ENCODE measurements at regions not wholly inside any gene's neighbourhood (a gene's known extent, or its start where the extent isn't known, plus 50 kb on each side); places are given as distances from the start of the nearest gene placed in this dataset.
"Not testable (repeated sequence)": the region's sequence is repeated elsewhere in the genome, so short reads cannot be mapped to it uniquely, and the experiment has no call there.

DNA sequence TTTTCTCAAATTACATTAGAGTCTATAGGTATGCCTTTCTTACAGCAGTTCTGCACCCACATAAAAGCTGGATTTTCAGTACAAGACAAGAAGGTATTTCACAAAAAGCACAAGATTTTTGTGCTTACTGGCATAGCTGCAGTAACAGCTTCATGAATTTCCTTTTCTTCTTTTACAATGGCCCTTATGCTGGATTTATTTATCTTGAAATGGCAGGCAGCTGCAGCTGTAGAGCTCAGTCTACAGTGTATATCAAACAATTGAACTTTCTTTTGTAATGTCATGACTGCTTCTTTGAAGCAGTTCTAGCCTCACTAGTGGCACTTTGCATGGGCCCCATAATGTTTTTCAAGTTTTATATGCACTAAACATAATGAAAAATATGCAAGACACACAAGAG lies 510.2 kb downstream of the KCNT2 start:
- ATAC-seq (no peak), DNase-seq (no peak)
- intact Hi-C loops (cut with DNase I) = no loop called here

DNA sequence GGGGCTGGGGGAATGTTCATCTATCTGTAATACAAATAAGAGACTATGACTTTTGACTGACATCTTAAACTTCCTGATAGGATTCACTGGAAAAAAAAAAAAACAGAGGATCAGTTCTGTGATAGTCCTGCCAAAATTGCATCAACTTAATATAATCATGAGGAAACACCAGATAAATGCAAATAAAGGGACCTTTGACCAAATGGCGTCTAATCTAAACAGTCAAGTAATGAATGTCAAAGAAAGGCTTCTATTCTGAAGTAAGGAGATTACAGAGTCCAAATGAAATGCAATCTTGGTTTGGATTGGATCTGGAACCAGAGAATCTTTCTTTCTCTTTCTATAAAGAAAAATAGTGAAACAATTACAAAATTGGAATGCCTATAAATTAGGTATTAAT lies 513.4 kb downstream of the KCNT2 start:
- DNase-seq (no peak), ATAC-seq (no peak)
- intact Hi-C loops (cut with DNase I) = no loop called here

- ATAC-seq (no peak), DNase-seq (no peak)
- intact Hi-C loops (cut with DNase I) = no loop called here
Observed at GRCh38 chr1:196091397-196092135, 516.7 kb downstream of the KCNT2 start.

- intact Hi-C loops (cut with DNase I) = no loop called here
- no peak for ATAC-seq
Observed at GRCh38 chr1:196090226-196090625, 518.0 kb downstream of the KCNT2 start.

GRCh38 chr1:196088541-196088940 lies 519.7 kb downstream of the KCNT2 start:
- DNase-seq = no peak
- intact Hi-C loops (cut with DNase I) = no loop called here
- no peak for ATAC-seq

More at GRCh38 chr1:196090226-196090625, 518.0 kb downstream of the KCNT2 start:
- DNase-seq = no peak

DNA sequence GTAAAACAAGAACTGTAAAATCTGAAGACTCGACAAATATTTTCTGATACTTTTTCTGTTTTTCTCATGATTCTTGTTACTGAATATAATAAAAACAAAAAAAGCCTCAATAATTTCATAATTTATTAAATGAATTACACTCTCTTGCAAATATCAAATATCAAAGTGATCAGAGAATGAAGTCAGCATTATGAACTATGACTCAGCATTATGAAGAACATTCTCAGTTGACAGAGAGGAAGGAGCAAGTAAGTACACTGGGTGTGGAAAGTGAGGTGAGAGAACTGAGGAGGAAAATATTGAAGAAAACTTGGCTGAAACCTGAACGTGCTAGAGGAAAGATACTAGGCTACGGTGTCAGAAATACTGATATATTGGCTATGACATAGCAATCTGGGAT lies 529.5 kb downstream of the KCNT2 start:
- intact Hi-C loops (cut with DNase I) = no loop called here
- no peak for ATAC-seq
- DNase-seq = no peak

- intact Hi-C loops (cut with DNase I) = no loop called here
- DNase-seq = no peak
- ATAC-seq = no peak
Observed at GRCh38 chr1:196075621-196076020, 532.6 kb downstream of the KCNT2 start.

GRCh38 chr1:196074182-196074581 lies 534.1 kb downstream of the KCNT2 start:
- no peak for ATAC-seq
- intact Hi-C loops (cut with DNase I) = no loop called here
- DNase-seq = no peak

DNA sequence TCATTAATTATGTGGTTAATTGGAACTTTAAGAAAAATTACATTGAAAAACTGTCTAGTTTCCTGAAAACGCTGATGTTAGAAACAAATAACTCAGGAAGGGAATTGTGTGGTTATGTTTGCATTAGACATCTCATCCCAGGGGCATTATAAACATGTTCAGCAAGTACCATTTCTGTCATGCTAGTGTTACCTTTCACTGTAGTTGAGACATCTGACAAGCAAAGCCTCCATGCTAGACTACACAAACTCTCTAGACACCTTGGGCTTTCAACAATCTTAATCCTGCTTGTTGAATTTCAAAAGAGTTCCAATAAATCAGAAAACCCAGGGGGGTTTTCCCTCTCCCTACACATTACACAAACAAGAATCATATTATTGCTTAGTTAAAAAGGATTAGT lies 536.8 kb downstream of the KCNT2 start:
- DNase-seq = no peak
- intact Hi-C loops (cut with DNase I) = no loop called here
- ATAC-seq = no peak

GRCh38 chr1:196070940-196071339 lies 537.3 kb downstream of the KCNT2 start:
- DNase-seq = no peak
- no peak for ATAC-seq

DNA sequence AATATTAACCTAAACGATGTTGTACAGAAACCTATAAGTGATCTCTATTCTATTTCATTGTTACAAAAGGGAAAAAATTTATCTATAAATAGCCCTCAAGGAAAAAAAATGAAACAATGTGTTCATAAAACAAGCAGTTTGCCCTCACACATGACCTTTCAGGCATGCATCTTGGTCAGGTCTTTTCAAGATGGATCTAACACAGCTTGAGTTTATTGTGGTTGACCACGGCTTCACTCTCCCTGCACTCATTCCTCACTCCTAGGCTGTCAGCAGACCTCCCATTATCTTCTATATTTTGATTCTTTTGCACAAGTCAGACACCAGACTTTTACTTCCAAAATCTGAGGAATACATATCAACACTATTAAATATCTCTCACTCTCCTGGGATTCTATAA lies 544.3 kb downstream of the KCNT2 start:
- intact Hi-C loops (cut with DNase I) = no loop called here
- DNase-seq (no peak), ATAC-seq (no peak)

More at GRCh38 chr1:196070940-196071339, 537.3 kb downstream of the KCNT2 start:
- intact Hi-C loops (cut with DNase I) = no loop called here

DNA sequence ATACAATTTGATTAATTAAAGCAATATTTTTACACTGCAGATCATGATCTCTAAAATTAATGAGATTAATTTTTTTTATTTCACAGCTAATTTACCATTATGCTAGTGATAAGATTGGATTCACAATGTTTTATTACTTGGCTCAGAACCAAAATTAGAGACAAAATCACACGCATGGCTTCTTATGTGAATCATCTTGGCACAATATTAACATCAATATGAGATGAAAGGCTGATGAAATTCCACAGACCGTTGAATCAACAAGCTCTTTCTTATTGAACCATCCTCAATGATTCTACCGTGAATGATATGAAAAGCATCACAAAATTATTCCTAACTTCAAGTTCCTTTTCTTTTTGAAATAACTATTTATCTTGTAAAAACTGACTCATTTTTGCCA lies 544.9 kb downstream of the KCNT2 start:
- DNase-seq = no peak
- ATAC-seq = no peak
- intact Hi-C loops (cut with DNase I) = no loop called here

DNA sequence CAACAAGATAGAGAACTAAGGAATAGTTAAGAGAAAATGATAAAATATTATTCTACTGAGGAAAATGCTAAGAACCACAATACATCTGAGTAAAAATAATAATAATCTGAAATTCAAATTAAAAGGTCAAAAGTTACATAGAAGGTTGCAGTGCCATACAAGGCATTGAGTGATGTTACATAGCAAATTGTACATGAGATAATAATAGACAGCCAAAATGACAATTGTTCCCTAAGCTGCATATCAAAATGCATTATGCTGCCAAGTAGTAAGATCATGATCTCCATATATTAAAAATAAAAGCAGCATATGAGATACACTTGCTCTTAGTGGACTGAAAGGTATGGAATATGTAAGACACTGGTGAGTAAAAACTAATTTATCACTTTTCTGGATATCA lies 547.7 kb downstream of the KCNT2 start:
- no peak for DNase-seq
- ATAC-seq = no peak
- intact Hi-C loops (cut with DNase I) = no loop called here

DNA sequence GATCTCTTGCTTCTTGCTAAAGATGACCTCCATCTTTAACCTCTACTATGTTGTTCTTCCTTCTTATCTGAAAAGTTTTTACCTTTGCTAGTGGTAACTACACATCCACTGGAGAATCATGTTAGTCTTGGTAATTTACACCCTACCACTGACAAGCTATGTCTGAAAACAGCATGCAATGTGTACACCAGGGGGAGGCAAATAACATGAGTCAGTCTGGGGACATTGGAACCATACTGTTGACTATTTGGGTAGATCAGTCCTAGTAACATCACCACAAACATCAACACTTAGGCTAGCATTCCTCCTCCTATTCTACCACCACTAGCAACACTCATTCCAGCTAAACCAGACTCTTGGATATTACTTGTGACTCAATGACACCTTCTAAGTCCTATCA lies 549.0 kb downstream of the KCNT2 start:
- intact Hi-C loops (cut with DNase I) = no loop called here
- ATAC-seq = no peak
- no peak for DNase-seq

DNA sequence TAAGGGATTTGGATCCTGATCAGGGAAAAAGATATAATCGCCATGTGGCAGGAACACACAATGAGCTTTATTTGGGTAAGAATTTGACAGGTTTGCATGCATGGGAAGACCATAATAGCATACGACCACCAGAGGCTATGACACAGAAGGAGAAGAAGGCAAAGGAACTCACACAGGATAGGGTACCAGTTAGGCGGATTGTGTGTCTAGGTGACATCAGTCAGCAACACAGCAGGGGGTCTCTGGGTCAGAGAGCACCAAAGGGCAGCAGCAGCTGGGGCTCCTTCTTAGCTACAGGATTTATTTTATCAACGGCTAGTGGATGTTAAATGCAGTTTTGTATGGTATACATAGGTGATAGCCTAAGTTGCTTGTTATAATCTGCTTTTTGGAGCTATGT lies 551.3 kb downstream of the KCNT2 start:
- intact Hi-C loops (cut with DNase I) = no loop called here
- no peak for DNase-seq
- ATAC-seq = no peak

GRCh38 chr1:196049407-196049806 lies 558.8 kb downstream of the KCNT2 start:
- intact Hi-C loops (cut with DNase I) = no loop called here

DNA sequence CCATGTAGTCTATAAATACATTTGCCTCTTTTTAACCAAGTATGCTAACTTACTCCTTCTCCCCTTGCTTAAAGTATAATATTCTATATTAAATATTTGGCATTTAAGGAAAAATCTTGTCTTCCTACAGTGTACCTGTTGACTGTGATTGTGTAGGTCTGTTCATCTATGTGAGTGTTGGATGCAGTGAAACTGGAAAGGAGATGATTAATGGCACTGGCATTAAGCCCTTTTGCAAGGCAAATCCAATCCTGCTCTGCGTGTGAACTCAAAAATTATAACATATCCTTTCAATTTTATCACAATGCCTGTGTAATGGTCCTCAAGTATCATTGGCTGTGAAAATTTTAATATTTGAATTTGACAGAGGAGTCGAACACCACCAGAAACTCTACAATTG lies 565.0 kb downstream of the KCNT2 start:
- ATAC-seq (no peak), DNase-seq (no peak)
- intact Hi-C loops (cut with DNase I) = no loop called here

More at GRCh38 chr1:196049407-196049806, 558.8 kb downstream of the KCNT2 start:
- DNase-seq (no peak), ATAC-seq (no peak)

DNA sequence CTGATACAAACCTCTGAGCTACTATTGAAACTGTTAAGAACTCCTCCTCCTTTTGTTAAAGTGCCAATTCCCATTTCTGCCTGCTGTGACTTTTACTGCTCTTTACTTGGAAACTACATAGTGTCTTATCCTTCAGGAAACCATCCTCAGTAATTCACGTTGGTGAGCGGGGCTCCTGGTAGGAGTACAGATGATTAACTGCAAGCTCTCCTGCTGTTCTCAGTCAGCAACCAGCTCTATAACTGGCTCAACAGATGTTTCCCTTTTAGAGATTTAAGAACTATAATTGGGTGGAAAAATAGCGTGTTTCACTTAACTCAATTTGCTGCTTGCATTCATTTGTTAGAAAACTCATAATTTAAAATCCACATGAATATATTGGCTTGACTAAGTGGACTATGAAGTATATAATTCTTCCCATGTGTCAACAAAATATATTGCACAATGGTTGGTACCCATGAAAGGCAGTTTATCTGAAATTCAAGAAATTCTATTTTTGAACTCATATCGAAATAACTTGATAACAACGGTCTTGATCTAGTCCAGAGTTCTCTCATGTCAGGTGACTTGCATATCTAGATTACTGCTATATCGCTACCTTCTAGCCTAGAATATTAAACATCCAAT lies 574.0 kb downstream of the KCNT2 start:
- DNase-seq (no peak), ATAC-seq (no peak)
- intact Hi-C loops (cut with DNase I) = no loop called here

DNA sequence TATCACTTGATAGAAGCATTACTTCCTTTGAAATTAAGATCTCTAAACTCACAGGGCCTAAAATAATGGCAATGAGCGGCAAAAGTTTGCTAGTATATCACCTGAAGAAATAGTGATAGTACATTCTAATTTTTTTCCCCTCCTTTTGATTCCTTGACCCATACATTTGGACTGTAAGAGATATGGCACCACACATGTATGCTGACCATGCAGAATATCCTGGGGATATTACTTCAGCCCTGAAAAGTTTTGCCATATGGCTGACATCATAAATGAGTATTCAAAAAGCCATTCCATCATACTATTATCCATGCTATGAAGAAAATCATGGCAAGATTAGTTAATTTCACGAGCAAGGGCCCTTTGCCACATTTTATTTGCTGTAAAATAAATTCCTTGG lies 576.9 kb downstream of the KCNT2 start:
- intact Hi-C loops (cut with DNase I); DNase-seq; ATAC-seq: not testable (repeated sequence)

- ATAC-seq (no peak), DNase-seq (no peak)
- intact Hi-C loops (cut with DNase I) = no loop called here
Observed at GRCh38 chr1:196030455-196030854, 577.8 kb downstream of the KCNT2 start.

GRCh38 chr1:196029410-196029809 lies 578.8 kb downstream of the KCNT2 start:
- ATAC-seq (no peak), DNase-seq (no peak)
- intact Hi-C loops (cut with DNase I) = no loop called here

All from left cardiac atrium (tissue), 4 donors.